ENCODE measurements at regions not wholly inside any gene's neighbourhood (a gene's known extent, or its start where the extent isn't known, plus 50 kb on each side); places are given as distances from the start of the nearest gene placed in this dataset.

GRCh38 chrX:8313844-8314243 is 142.8 kb upstream of the VCX2 start:
- TF ChIP-seq CTCF (conservative IDR thresholded peaks at IDR 0.05): no peak
- TF ChIP-seq ZFX (IDR thresholded peaks at IDR 0.05): no peak

Data from C4-2B (cell line).